ENCODE measurements at regions not wholly inside any gene's neighbourhood (a gene's known extent, or its start where the extent isn't known, plus 50 kb on each side); places are given as distances from the start of the nearest gene placed in this dataset.

GRCh38 chr6:21537637-21538036 is 55.9 kb upstream of the SOX4 start:
- TF ChIP-seq POLR2A (IDR thresholded peaks at IDR 0.05) (no peak), EP300 (IDR thresholded peaks at IDR 0.05) (no peak)
